H1 (cell line): ENCODE measurements at regions not wholly inside any gene's neighbourhood (a gene's known extent, or its start where the extent isn't known, plus 50 kb on each side); places are given as distances from the start of the nearest gene placed in this dataset.

ENCODE experiments used
- TAF1 ChIP-seq: IDR thresholded peaks from 2 replicates; pipeline ENCODE4 v1.6.1; 2011; ENCODE audit warnings: mild to moderate bottlenecking, low read depth, low read length
- TF ChIP-seq, protein P1 (sequence below): IDR thresholded peaks from 2 replicates; pipeline ENCODE4 v1.6.1; 2012; ENCODE audit warnings: low read length, inconsistent platforms

DNA sequence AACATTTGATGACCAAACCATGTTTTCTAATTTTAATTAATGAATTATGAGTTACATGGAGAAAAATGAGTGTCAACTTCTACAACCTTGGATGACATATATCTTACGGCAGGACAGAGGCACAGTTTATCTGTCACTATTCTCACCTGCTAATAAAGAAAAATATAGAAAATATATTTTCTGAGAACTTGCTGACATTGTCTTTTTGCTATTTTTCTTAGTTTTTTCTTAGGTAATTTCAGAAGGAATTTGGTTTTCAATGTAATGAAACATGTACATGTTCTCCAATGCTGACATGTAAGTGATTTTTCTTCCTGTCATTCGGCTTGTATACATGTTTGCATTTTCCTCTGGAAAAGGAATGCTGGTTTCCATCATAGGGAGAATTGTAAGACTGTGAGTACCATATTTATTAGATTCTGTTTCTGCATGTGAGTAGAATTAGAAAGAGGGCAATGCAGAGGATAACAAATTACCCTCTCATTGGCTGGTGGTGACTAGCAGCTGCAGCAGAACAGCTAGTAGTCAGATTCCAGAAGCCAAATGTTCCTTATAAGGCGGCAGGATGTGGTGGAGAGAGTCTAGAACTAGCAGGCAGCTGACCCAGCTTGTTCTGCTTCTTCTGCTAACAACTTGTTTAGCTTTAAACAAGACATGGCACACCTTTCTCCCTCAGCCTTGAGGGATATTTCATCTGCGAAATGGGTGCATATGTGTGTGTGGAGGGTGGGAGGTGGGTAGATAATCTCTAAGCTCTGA is 132.8 kb upstream of the SPACA1 start (continued):
- TF ChIP-seq, protein P1, sequence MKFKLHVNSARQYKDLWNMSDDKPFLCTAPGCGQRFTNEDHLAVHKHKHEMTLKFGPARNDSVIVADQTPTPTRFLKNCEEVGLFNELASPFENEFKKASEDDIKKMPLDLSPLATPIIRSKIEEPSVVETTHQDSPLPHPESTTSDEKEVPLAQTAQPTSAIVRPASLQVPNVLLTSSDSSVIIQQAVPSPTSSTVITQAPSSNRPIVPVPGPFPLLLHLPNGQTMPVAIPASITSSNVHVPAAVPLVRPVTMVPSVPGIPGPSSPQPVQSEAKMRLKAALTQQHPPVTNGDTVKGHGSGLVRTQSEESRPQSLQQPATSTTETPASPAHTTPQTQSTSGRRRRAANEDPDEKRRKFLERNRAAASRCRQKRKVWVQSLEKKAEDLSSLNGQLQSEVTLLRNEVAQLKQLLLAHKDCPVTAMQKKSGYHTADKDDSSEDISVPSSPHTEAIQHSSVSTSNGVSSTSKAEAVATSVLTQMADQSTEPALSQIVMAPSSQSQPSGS: no peak
- no peak for TF ChIP-seq TAF1
